ENCODE measurements at regions not wholly inside any gene's neighbourhood (a gene's known extent, or its start where the extent isn't known, plus 50 kb on each side); places are given as distances from the start of the nearest gene placed in this dataset.
"Not testable (repeated sequence)": the region's sequence is repeated elsewhere in the genome, so short reads cannot be mapped to it uniquely, and the experiment has no call there.

DNA sequence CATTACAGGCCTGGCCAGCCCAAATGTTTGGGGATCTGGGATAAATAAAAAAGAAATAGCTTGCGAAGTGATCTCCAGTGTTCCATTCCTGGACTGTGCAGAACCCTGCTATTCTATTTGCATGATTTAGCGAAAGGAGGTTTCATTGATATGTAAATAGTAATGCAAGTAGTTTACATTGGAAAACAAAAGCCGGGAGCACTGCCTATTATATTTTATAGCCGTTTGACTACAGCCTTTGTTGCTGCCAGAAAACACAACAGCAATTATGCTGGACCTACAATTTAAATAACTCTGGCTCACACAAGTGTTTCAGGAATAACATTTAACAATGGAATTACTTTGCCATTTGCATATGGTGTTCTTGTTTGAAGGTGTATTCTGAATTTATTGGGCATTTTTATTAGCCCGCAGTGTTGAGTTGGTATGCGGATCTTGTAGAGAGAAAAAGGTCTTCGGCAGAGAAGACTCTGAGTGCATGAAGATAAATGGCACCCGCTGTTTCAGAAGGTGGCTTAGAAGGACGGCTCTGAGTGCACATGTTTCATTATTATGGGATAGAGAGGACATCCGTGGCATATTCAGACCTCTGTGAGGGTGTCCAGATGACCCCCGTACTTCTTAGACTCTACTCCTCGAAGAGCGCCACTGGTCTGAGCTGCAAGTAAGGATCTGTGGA is 315.0 kb downstream of the BRD1 start:
- no peak for DNase-seq

DNA sequence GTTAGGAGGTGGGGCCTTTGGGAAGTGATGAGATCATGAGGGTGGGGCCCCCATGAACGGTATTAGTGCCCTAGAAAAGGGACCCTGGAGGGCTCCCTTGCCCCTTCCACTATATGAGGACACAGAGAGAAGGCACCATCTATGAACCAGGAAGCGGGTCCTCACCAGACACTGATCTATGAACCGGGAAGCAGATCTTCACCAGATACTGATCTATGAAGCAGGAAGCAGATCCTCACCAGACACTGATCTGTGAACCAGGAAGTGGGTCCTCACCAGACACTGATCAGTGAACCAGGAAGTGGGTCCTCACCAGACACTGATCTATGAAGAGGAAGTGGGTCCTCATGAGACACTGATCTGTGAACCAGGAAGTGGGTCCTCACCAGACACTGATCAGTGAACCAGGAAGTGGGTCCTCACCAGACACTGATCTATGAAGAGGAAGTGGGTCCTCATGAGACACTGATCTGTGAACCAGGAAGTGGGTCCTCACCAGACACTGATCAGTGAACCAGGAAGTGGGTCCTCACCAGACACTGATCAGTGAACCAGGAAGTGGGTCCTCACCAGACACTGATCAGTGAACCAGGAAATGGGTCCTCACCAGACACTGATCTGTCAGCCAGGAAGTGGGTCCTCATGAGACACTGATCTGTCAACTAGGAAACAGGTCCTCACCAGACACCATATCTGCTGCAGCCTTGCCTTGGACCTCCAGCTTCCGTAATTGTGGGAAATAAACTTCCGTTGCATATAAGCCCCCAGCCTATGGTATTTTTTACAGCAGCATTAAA is 316.1 kb downstream of the BRD1 start:
- not testable (repeated sequence) for DNase-seq

DNA sequence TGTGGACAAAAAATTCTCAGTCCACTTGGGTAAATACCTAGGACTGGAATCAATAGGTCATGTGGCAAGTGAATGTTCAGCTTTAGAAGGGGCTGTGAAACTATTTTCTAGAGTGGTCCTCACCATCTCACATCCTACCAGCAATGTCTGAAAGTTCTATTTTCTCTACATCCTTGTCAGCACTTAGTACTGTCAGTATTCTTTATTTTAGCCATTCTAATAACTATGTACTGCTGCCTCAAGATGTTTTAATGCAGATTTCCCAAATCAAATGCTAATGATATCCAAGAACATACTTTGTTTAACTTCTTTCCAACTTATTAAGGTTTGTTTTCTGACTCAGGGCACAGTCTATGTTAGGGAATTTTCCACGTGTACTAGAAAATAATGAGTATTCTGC is 317.0 kb downstream of the BRD1 start:
- no peak for DNase-seq

DNA sequence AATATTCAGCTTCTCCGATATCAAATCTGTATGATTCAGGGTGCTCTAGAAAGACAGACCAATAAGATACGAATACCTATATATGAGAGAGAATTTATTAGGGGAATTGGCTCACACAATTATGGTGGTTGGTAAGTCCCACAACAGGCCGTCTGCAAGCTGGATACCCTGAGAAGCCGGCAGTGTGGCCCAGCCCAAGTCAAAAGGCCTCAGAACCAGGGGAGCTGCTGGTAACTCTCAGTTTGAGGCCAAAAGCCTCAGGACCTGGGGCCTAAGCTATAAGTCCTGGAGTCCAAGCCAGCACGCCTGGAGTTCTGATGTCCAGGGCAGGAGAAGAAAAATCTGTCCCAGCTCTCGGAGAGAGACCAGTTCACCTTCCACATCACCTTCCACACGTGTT is 318.7 kb downstream of the BRD1 start:
- DNase-seq, result no peak

DNA sequence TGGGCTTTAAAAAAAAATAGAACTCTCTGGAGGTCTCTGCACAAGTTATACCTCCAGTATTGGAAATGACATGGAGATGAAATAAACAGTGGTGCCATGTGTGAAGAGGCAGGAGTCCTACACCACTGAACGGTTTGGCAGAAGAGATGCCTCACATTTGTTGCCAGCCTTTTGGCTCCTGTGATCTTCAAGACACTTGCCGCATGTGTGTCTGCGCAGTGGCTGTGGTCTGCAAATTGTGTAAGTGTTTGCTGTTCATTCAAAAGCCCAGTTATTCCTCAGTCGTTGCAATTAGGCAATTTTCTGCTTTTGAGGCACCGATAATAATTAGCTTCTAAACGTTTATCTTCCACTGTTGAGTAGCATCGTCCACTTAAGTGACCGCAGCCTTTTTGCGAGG is 319.1 kb downstream of the BRD1 start:
- no peak for DNase-seq

DNA sequence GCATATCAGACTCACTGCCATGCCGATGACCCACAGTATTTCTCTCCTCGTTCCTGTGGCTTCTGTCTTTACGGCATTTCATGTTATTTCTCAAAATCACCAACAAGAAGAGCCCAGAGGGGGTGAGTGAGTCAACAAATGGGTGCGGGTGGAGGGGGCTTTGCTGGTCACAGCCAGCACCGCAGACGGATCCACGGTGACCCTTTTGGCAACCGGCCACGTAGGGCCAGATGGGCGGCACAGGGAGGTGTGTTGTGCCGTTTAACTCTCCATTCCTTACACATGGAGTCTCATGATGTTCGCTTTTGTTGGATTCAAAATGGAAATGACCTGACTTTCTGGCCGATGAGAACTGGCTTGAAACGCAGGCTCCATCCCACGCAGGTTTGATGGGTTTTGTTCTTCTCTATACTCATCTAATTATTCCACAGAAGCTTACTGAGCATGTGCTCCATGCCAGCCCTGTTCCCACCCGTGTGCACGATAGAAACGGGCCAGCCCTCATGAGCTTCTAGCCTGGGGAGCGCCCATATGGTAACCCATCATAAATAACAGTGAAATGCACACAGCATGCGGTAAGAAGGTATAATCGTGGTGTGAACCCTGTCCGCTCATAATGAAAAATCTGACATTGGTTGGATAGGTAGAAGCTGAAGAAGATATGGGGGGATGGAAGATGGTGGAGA is 319.9 kb downstream of the BRD1 start:
- DNase-seq, result no peak

DNA sequence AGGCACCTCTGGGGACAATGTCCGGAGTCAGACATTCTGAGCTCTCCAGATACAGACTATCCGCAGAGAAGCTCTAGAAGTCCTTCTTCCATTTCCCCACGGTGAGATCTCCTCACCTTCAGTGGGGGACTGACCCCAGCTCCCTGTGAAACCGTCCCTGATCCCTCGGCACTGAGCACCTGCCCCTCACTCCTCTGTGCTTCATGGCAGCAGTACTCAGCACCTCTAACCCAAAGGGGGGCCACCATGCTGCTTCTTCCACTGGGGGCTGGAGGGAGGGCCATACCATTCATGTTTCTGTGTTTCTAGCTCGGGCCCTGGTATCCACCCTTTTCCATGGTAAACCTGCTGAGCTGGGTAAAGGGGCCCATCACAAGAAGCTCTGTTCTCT is 321.7 kb downstream of the BRD1 start:
- DNase-seq, result no peak

DNA sequence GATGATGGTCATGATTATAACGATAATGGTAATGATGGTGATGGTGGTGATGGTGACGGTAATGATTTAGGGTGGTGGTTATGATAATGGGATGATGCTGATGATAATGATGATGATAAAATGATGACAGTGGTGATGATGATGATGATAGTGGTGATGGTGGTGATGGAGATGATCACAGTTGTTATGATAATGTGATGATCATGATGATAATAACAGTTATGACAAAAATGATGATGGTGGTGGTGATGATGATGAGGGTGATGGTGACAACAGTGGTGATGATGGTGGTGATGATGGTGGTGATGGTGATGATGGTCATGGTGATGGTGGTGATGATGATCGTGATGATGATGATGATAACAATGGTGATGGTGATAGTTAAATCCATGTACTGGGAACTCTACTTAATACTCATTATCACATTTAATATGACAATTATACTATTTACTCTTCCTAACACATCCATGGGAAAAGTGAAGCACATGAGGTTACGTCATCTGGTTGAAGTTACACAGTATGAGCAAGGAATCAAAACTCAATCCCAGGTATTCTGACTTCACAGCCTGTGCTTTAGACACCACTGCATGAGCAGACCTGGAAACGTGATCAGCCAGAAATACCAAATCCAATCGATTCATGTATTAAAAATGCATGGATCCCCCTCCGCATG is 322.2 kb downstream of the BRD1 start:
- DNase-seq, result no peak

DNA sequence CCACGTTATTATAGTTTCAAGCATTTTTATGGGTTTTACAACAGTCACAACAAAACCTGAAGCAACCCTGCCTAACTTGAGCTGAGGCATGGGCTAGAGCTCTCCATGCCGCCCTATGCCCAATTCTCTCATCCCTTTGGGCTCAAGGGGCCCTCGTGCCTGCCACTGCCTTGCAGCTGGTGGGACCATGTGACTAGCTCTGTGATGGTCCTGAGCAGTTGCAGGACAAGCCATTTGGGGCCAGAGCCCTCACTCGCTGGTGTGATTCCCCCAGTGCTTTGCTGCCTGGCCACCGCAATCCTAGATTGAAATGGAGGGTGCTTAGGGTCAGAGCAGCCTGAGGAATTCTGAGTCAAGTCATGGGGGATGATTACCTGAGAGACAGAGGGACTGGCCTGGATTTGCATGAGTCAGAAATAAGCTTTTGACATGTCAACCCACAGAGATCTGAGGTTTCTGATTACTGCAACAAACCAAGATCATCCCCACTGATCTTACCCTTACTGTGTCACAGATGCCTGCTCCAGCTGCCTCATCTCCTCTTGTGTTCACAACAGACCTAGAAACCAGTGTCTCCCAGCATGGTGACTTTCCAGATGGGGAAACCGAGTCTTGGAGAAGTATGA is 323.7 kb downstream of the BRD1 start:
- no peak for DNase-seq

DNA sequence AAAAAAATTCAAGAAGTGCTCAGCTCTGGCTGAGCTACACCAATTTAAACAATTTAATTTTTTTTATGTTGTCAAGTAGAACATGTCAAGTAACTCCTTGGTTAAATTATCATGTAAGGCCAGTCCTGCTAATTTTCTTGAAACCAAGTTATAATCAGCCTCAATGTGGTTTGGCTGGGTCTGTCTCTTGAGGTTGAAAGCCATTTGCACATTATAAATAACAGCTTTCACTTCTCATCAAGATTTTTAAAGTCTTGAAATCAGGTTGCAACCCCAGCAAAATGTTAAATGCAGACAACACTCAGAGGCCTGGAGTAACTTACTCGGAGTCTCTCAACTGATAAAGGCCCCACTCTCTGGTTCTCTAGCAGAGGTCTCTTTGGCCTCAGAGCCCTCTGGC is 324.4 kb downstream of the BRD1 start:
- DNase-seq, result no peak

DNA sequence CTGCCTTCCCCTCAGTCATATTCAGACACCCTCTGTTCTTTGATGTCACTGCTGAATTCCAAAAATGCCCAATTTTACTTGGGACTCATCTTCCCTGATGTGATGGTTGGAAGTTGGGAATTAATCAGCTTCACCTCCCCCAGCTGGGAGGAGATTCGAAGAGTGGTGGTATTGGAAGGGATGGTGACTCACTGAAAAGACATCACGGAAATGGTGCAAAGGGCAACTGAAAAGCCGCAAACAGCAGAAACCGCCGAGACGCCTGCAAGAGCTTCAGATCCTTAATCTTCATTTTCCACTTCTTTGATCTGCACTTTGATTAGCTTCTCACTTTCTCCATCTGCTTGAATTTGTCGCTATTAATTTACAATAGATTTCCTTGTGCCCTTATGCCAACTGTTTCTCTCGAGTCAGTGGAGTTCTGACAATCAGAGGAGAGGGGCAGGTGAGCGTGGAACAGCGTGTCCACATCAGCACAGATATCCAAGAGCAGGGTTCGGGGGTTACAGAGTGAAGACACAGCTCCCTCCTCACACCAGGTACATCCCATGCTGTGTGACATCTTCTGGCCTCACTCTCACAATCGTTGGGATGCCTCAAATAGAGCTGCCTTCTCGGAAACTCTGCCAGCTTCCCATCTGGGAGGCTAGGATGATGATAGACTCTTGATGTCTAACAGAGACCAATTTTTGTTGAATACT is 325.4 kb downstream of the BRD1 start:
- no peak for DNase-seq

DNA sequence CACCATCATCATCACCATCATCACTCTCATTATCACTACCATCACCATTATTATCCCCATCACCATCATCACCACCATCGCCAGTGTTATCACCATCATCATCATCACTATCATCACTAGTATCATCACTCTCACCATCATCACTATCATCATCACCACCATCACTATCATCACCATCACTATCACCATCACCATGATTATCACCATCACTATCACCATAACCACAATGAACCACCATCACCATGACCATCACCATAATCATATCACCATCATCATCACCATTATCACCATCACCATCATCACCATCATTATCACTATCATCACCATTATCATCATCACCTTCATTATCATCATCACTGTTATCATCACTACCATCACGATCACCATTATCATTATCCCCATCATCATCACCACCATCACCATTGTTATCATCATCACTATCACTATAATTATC is 326.7 kb downstream of the BRD1 start:
- DNase-seq, result no peak

DNA sequence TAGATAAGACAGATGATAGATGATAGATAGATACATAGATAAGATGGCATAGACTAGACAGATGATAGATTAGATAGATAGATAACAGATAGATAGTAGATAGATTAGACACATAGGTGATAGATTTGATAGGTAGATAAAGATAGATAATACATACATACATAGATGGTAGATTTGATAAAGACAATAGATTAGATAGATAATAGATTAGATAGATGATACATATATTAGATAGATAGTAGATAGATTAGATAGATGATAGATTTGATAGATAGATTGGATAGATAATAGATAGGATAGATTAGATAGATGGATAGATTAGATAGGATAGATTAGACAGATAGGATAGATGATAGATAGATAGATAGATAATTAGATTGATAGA is 327.6 kb downstream of the BRD1 start:
- DNase-seq, result no peak

DNA sequence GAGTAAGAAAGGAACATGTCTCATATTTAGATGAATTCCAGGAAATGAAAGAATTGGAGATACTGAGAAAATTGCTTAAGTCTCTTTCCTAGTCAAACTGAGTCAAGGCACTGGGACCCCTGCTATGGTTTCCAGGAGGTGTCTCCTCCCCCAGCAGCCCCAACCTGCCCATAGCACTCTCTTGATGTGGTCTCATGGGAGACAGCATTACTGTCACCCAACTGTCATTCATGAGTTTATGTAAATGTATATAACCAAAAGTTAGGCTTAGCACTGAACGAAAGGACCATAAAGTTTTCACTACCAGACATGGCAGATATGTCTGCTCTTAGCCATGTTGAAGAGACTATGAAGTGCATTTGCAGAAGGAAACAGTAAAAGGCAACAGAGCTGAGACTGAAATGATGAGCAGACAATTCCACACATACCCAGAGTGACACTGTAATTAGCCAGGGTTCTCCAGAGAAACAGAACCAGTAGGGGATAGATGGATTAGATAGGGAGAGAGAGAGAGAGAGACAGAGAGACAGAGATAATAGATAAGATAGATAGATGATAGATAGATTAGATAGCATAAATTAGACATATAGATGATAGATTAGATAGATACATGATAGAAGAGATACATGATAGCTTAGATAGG is 328.1 kb downstream of the BRD1 start:
- no peak for DNase-seq

DNA sequence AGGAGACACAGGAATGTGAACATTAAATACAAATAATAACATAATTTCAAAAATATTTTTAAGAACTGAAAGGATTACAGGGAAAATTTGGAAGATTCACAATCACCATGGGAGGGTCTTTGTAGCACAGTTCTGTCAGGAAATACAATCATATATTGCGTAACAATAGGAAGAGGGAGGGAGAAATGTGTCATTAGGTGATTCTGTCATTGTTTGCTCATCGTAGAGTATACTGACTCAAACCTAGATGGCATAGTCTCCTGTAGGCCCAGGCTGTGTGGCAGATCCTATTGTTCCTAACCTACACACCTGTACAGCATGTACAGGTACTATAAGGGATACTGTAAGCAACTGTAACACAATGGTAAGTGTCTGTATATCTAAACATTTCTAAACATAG is 330.4 kb downstream of the BRD1 start:
- DNase-seq, result no peak

DNA sequence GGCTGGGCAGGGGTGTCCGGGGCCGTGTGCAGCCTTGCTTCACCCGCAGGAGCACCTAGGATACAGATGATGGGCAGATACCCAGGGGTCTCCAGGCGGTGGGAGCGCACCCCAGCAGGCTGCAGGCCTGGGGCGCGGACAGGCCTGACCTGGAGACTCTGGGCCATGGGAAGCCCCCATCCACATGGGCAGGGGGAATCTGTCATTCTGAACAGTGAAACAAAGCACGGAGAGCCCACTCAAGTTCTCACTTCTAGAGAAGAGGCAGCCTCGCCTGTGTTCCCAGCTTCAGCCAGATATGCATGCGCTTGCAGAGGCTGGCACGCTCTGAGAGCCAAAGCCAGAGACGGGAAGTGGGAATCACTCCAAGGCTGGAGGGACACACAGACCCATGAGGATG is 333.1 kb downstream of the BRD1 start:
- DNase-seq, result no peak

DNA sequence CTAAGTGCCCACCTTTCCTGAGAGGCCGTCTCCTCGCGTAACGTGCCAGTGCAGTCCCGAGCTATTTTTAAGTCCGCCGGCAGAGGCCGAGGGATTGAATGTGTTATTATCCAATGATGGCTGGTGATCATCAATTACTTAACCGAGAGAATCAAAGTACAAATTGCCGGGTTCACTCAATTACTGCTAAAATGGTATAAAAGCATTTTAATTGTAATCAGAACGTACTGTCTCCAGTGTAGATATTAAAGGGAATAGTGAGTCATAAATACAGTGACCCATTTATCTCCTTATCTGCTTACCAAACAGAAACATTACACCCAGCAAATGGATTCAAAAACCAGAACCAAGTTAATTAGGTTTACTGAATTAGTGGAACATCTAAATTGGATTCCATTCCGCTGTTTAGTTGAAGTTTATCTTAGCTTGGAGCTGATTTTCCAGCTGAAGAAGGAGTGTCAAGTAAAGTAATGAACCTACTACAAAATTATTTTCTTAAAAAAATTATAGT is 334.9 kb downstream of the BRD1 start:
- no peak for DNase-seq

DNA sequence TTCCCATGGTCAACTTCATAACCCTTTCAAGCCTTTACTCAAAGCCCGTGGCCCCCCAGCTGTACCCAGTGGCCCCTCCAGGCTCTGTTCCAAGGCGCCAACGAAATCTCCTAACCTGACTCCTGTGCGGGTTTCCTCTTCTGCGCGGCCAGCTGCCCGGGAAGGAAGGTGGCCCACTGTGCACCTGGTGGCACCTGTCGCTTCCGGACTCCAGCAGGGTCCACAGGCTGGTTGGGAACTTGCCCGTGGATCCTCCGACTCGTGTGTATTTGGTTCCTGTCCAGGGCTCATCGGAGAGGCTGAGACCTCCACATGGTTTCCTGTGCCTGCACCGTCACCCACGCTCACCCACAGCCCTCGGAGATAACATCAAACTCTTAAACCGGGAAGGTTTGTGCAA is 335.4 kb downstream of the BRD1 start:
- no peak for DNase-seq

DNA sequence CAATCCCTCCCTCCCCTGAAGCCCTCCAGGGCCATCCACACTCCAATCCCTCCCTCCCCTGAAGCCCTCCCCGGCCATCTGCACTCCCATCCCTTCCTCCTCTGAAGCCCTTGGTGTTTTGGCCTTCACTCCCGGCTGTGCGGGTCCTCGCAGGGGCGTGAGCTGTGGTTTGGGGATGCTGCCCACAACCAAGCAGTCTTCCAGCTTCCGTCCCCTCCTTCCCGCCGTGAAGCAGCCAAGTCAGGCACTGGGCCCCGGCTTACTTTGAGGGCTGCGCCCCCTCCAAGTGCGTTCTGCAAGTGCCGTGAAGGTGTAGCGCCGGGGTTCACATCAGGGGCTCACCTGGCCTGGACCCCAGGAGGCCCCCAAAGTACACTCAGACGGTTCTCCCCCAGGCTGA is 335.9 kb downstream of the BRD1 start:
- no peak for DNase-seq

DNA sequence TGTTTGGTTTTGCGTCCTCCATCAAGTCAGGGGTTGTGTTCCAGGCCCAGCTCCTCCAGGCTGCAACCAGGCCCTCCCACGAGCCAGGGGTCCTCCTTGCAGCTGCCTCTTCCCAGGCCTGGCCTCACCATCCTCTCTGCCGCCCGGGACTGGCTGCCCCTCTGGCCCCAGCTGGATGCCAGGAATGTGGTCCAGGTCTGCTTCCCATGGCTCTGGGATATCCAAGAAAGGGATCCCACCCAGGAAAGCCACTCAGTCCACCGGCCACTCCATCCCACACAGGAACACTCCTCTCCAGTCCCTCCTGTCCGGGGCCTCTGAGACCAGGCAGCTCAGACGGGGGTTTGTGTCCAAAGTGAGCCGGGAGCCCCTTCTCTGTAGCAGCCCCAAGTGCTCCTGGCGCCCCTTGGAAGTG is 336.4 kb downstream of the BRD1 start:
- DNase-seq, result no peak
